Keratinocyte (primary cell): ENCODE measurements at regions not wholly inside any gene's neighbourhood (a gene's known extent, or its start where the extent isn't known, plus 50 kb on each side); places are given as distances from the start of the nearest gene placed in this dataset.

ENCODE experiments used
- DNase-seq: peaks from one replicate; pipeline ENCODE4 v3.0.0-alpha.2; 2011; ENCODE audit warnings: low read depth, missing footprints, low spot score
- FAIRE-seq: peaks from 2 replicates; lab custom pipeline; 2011; peaks lifted over from hg19 to GRCh38; lab: Jason Lieb, UNC
- H2AFZ ChIP-seq: 2 replicates; pipeline ENCODE4 v1.6.0; 2012; ENCODE audit warnings: low read length, control low read depth, inconsistent platforms; ENCODE audit not compliant: control insufficient read depth
- H3K27ac ChIP-seq: 2 replicates; pipeline ENCODE4 v1.5.1; 2011; ENCODE audit warnings: low read length; ENCODE audit not compliant: control insufficient read depth, insufficient read depth
- H3K27me3 ChIP-seq: 3 replicates; pipeline ENCODE4 v1.6.0; 2011; ENCODE audit warnings: low read length; ENCODE audit not compliant: control insufficient read depth, insufficient read depth; ENCODE audit errors: extremely low read depth
- H3K36me3 ChIP-seq, 2 experiments: 2 replicates in 1 of 2; 3 replicates in 1 of 2; pipeline ENCODE4 v1.5.1; 2011; ENCODE audit warnings: low read length in 2 of 2, mild to moderate bottlenecking in 1 of 2; ENCODE audit not compliant: control insufficient read depth in 2 of 2, insufficient read depth in 2 of 2; ENCODE audit errors: extremely low read depth in 1 of 2
- H3K4me1 ChIP-seq: 3 replicates; pipeline ENCODE4 v1.5.1; 2011; ENCODE audit warnings: low read length; ENCODE audit not compliant: control insufficient read depth, insufficient read depth; ENCODE audit errors: extremely low read depth
- H3K4me2 ChIP-seq: 3 replicates; pipeline ENCODE4 v1.6.0; 2011; ENCODE audit warnings: low read depth, low read length; ENCODE audit not compliant: control insufficient read depth, insufficient read depth; ENCODE audit errors: extremely low read depth
- H3K4me3 ChIP-seq, 3 experiments: fragments of 200-600 bp in 1 of 3; sonication (generic) in 1 of 3; 2 replicates in 2 of 3; 3 replicates in 1 of 3; pipeline ENCODE4 v1.5.1; 2011 to 2016; ENCODE audit warnings: low read length in 3 of 3, mild to moderate bottlenecking in 3 of 3, control low read depth in 2 of 3, inconsistent platforms in 1 of 3, low read depth in 1 of 3, mixed read lengths in 1 of 3, mixed run types in 1 of 3, moderate library complexity in 1 of 3; ENCODE audit not compliant: control insufficient read depth in 2 of 3, insufficient read depth in 2 of 3; ENCODE audit errors: extremely low read depth in 1 of 3
- H3K79me2 ChIP-seq: 2 replicates; pipeline ENCODE4 v1.6.0; 2012; ENCODE audit warnings: low read length; ENCODE audit not compliant: control insufficient read depth, insufficient read depth
- H3K9ac ChIP-seq: 3 replicates; pipeline ENCODE4 v1.6.0; 2011; ENCODE audit warnings: low read length; ENCODE audit not compliant: control insufficient read depth, insufficient read depth; ENCODE audit errors: extremely low read depth
- H3K9me1 ChIP-seq: 3 replicates; pipeline ENCODE4 v1.6.0; 2011; ENCODE audit warnings: low read length; ENCODE audit not compliant: control insufficient read depth, insufficient read depth; ENCODE audit errors: extremely low read depth
- H3K9me3 ChIP-seq: 2 replicates; pipeline ENCODE4 v1.5.1; 2012; ENCODE audit warnings: low read depth, low read length; ENCODE audit not compliant: control insufficient read depth
- H4K20me1 ChIP-seq: 3 replicates; pipeline ENCODE4 v1.6.0; 2011; ENCODE audit warnings: low read length; ENCODE audit not compliant: control insufficient read depth, insufficient read depth; ENCODE audit errors: extremely low read depth
- EZH2 ChIP-seq: IDR thresholded peaks from one replicate; pipeline ENCODE4 v1.6.1; 2012; ENCODE audit warnings: inconsistent platforms, mild to moderate bottlenecking, low read length, moderate library complexity
- dilution Hi-C: fragments of 300-500 bp; cut with MboI; formaldehyde crosslinking; loops from one replicate; pipeline ENCODE4 v1.7.0; 2020; ENCODE audit warnings: low sequenced_read_pairs; ENCODE audit not compliant: extremely low pct_ligation_motif_present
- TF ChIP-seq, protein P1 (sequence below), 3 experiments: IDR thresholded peaks in 1 of 3; conservative IDR thresholded peaks in 1 of 3; optimal IDR thresholded peaks in 1 of 3; 2 replicates in 2 of 3; 3 replicates in 1 of 3; pipeline versions ENCODE3 to v1.5.1; 2011; ENCODE audit warnings: low read length in 3 of 3, mild to moderate bottlenecking in 3 of 3, moderate library complexity in 2 of 3, control low read depth in 1 of 3, inconsistent platforms in 1 of 3; ENCODE audit not compliant: insufficient read depth in 2 of 3; ENCODE audit errors: extremely low read depth in 1 of 3

DNA sequence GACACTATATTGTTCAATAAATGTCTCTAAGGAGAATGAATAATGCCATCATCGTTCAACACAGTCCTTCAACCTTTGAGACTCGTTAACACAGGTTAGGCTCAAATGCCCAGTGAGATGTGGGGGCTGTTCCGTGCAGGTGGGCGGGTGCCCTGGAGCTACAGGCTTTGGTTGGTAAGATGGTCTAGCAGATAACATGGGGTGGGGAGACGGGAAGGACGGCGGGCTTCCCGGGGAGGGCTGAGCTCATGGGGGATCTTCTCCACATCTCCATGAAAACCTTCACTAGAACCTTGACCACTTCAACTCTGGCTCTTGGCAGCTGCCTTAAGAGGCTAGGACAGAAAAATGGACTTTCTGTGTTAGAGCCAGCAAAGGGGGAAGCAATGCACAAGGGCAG, 134.1 kb upstream of the TCERG1L start:
- Histone ChIP-seq H3K4me1 (no peaks in the 10 kb centered on the region), H3K27ac (no peak overlapping the region), H3K79me2 (no peaks in the 10 kb centered on the region), H3K27me3 (no peaks in the 10 kb centered on the region), H3K36me3 (no peaks in the 10 kb centered on the region), H2AFZ (no peak overlapping the region), H4K20me1 (no peaks in the 10 kb centered on the region), H3K4me2 (no peak overlapping the region), H3K4me3 (no peak overlapping the region), H3K9ac (no peak overlapping the region), H3K9me1 (no peaks in the 10 kb centered on the region), H3K9me3 (no peaks in the 10 kb centered on the region)
- no peak for TF ChIP-seq EZH2
- TF ChIP-seq, protein P1, sequence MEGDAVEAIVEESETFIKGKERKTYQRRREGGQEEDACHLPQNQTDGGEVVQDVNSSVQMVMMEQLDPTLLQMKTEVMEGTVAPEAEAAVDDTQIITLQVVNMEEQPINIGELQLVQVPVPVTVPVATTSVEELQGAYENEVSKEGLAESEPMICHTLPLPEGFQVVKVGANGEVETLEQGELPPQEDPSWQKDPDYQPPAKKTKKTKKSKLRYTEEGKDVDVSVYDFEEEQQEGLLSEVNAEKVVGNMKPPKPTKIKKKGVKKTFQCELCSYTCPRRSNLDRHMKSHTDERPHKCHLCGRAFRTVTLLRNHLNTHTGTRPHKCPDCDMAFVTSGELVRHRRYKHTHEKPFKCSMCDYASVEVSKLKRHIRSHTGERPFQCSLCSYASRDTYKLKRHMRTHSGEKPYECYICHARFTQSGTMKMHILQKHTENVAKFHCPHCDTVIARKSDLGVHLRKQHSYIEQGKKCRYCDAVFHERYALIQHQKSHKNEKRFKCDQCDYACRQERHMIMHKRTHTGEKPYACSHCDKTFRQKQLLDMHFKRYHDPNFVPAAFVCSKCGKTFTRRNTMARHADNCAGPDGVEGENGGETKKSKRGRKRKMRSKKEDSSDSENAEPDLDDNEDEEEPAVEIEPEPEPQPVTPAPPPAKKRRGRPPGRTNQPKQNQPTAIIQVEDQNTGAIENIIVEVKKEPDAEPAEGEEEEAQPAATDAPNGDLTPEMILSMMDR (optimal IDR thresholded peaks at IDR 0.05 in 1 of 3, IDR thresholded peaks at IDR 0.05 in 1 of 3, conservative IDR thresholded peaks at IDR 0.05 in 1 of 3; ENCODE audit: extremely low read depth in 1 of 3, insufficient read depth in 2 of 3, low read length in 3 of 3) = no peak
- no peak for DNase-seq
- dilution Hi-C loops = no loop called here
- FAIRE-seq = no peak

- Histone ChIP-seq H3K27me3 (no peaks in the 10 kb centered on the region), H3K9me3 (no peaks in the 10 kb centered on the region), H3K9ac (no peak overlapping the region), H3K27ac (no peak overlapping the region), H2AFZ (no peak overlapping the region), H3K4me2 (no peak overlapping the region), H4K20me1 (no peaks in the 10 kb centered on the region), H3K4me3 (no peak overlapping the region), H3K79me2 (no peaks in the 10 kb centered on the region), H3K36me3 (no peaks in the 10 kb centered on the region), H3K9me1 (no peaks in the 10 kb centered on the region), H3K4me1 (no peaks in the 10 kb centered on the region)
- TF ChIP-seq, protein P1 (optimal IDR thresholded peaks at IDR 0.05 in 1 of 3, IDR thresholded peaks at IDR 0.05 in 1 of 3, conservative IDR thresholded peaks at IDR 0.05 in 1 of 3; ENCODE audit: extremely low read depth in 1 of 3, insufficient read depth in 2 of 3, low read length in 3 of 3) = no peak
- TF ChIP-seq EZH2 = no peak
- no peak for FAIRE-seq
- dilution Hi-C loops = no loop called here
- no peak for DNase-seq
Measured at GRCh38 chr10:131446171-131446570, 134.7 kb upstream of the TCERG1L start.
